Left renal cortex interstitium (tissue), 4 donors: ENCODE measurements at regions not wholly inside any gene's neighbourhood (a gene's known extent, or its start where the extent isn't known, plus 50 kb on each side); places are given as distances from the start of the nearest gene placed in this dataset.
A peak's percentile ranks its signal among the peaks of the same experiment; 100 is the strongest.

Source experiments
- DNase-seq, 4 donors: peaks; one replicate each; pipeline ENCODE4 v3.0.0-alpha.2; 2013; ENCODE audit warnings: low read depth in 4 of 4, low spot score in 2 of 4, missing footprints in 1 of 4

- no peak for DNase-seq
Measured at GRCh38 chr5:175118700-175119309, 325.2 kb downstream of the DRD1 start.

GRCh38 chr5:175116466-175117048 lies 327.4 kb downstream of the DRD1 start:
- DNase-seq: no peak

GRCh38 chr5:175115831-175116230 lies 328.2 kb downstream of the DRD1 start:
- no peak for DNase-seq

GRCh38 chr5:175113947-175114346 lies 330.0 kb downstream of the DRD1 start:
- no peak for DNase-seq

GRCh38 chr5:175109058-175109755 lies 334.8 kb downstream of the DRD1 start:
- no peak for DNase-seq

DNA sequence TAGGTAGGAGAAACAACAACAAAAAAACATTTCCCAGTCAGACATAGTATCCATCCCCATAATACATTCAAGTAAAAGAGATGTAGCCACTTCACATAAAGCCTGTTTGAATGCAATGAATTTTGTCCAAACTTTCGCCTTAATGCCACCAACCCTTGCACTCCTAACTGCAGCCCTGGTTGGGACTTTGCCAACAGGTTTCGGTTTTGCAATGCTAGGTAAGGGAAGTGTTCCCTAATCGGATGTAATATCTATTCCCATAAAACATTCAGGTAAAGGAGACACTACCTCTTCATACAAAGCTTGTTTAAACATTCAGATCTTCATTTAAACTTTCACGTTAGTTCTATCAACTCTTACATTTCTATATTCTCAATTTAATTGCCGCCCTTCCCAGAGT lies 336.1 kb downstream of the DRD1 start:
- no peak for DNase-seq

DNA sequence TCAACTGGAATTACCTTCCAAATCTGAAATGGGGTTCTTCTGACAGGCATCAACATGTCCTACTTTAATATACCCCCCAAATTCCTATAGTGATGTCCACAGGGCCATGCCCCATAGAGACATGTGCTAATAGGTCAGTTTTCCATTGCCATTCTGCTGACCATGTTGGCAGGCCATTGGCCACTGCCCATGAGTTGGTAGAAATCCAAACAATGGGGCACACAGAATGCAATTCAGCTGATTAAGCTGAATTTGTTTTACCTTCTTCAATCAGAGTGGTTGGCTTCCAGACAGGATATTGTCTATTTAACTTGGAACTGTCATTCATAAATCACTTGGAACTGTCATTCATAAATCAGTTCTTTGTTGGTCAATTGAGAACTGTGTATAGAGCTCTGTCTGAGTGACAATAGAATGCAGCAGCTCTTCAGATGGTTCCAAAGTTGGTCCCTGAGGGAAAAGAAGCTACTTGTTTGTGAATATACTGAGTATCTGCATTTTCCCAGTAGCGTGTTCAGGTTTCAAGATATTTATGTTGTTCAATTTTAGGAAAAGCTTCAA lies 336.9 kb downstream of the DRD1 start:
- DNase-seq: no peak

GRCh38 chr5:175104677-175105076 lies 339.3 kb downstream of the DRD1 start:
- peak in 1 of 4 donors; percentile 2 for DNase-seq

DNA sequence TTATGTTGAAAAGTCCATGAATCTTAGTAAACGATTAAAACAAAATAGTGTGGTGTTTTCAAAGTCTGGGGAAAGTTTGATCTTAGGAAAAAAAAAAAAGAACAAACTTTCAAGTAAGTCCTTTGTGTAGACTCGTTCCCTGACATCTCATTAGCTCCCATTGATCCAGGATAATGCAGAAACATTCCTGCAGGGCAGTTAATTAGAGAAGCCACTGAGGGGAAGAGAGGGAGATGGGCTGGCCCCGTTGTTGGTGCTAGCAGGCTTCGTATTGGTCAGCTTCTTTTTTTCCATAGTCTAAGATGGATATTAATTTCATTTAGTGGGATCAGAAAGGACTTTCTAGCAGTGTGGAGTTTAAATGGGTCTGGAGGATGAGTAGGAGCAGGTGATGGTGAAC lies 340.2 kb downstream of the DRD1 start:
- no peak for DNase-seq

- no peak for DNase-seq
Measured at GRCh38 chr5:175102717-175103116, 341.3 kb downstream of the DRD1 start.

GRCh38 chr5:175098301-175098700 lies 345.7 kb downstream of the DRD1 start:
- no peak for DNase-seq

DNA sequence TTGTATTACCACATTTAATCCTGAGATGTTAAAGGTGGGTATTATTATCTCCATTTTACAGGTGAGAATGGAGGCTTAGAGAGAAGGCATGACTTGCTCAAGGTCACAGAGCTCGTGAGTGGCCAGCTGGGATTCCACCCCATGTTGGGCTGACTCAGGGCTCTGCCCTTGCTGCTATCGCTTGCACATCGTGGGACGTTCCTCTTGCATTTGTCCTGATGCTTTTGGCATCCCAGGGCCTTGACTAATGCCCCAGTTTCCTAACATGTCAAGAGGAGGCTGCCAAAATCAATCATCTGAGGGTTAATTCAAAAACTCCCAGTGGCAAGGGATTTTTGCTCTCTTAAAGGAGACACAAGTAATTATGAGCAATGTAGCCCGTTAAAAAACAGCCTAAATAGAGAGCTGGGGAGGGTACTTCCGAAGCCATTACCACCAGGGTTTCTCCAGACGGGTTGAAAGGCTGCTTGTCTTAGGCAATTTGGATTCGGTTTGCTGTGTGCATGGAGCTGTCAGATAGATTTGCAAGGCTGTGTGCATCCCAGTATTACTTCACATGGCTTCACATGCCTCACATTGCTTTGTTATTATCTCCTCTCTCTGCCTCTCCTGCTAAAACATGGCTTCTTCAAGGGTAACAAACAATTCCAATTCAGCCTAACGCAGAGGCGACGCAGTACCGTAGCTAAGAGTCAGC lies 347.4 kb downstream of the DRD1 start:
- no peak for DNase-seq

DNA sequence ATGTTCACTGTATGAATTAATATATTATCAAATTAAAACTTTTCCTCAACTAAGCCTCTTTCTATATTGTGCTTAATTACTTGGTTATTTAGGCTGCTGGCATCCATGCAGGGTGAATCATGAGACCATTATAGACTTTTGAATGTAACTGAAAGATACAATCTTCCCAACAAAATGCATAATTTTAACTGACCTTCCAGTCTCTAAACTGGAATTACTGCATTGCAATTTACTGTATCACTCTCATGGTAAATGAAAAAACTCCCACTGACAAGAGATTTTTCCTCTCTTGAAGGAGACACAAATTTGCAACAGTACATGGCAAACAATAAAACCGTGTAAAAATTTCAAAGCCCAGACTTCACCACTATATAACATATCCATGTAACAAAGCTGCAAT lies 349.5 kb downstream of the DRD1 start:
- no peak for DNase-seq

- no peak for DNase-seq
Measured at GRCh38 chr5:175092691-175093090, 351.3 kb downstream of the DRD1 start.

DNA sequence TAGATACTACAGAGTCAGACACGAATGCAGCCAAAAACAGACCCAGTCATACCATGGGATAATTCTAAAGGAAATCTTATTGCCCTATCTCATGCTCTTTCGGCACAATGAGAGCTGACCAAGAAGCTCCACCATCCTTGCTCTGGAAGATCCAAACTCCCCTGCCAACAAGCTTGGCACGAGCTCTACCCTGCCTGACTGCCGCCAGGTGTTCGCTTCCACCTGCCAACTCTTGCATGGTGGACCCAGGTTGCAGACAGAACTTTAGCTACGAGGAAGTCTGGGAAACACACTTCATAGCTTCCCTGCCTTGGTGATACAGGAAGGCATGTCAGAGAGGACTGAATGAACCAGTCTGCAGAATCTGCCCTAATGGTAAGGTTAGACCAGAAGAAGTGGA lies 355.0 kb downstream of the DRD1 start:
- no peak for DNase-seq

DNA sequence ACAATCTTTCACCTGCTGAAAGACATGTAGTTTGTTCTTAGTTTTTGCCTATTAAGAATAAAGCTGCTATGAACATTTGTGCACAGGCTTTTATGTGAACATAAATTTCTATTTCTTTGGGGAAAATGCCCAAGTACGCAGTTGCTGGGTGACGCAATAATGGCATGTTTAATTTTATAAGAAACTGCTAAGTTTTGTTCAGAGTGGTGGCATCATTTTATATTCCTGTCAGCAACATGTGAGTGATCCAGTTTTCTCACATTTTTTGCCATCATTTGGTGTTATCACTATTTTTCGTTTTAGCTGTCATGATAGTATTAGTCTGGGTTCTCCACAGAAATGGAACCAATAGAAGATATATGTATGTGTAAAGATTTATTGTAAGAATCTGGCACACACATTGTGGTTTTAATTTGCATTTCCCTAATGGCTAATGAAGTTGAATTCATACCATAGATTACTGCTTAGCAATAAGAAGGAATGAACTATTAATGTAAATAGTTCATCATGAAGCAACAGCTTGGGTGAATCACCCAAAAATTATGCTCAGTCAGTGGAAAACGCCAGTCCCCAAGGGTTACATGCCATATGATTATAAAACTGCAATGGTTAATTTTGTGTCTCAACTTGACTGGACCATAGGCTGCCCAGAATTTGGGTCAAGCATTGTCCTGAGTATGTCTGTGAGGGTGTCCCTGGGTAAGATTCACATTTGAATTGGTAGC lies 358.6 kb downstream of the MSX2 start:
- DNase-seq: no peak

DNA sequence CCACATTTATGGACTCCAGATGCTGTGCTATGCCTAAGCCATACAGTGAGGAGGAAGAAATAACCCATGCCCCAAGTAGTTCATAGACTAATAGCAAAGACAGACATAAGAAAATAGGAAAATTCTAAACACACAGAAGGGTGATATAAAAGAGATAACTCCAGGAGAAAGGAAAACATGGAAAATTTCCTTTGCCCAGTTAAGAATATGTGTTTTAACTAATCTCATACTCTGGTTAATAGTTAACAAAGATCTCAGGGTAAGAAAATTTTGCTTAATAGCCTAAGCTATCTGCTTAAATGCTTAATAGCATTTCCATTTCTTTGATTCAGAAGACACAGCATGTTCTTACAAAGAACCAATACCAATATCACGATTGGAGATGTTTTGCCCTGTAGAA lies 358.0 kb downstream of the MSX2 start:
- DNase-seq: no peak

DNA sequence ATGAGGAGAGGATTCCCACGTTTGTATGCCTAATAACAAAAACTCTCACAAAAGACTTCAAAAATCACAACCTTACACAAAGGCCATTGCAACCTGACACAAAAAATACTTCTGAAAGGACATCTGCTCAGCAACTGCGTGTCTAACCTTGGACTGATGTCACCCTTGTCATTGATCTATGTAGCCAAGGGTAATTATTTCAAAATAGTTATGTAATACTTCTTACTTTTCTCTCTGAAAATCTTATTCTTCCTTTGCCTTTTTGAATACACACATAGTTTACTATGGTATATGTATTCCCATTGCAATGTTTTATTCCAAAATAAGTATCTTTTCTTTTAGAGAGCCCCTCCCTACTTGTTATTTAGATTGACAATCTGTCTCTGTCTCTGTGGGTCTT lies 355.3 kb downstream of the MSX2 start:
- DNase-seq: no peak

GRCh38 chr5:175070283-175070682 lies 345.9 kb downstream of the MSX2 start:
- DNase-seq: no peak

DNA sequence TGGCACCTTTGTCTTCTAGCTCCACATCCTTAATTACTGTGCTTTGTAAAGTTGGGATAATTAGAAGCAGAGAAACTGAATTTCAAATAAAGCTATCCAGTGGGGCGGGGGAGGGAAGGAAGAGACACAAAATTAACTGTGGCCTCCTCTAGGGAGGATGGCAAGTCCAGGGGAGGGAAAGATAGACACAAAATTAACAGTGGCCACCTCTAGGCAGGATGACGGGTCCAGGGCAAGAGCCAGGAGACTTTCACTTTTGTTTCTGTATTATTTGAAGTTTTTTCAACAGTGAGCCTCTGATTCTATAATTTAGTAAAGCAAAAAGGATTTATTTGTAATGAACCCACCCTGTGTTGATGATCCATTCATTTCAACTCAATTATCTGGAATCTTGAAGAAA lies 335.9 kb downstream of the MSX2 start:
- peak in 1 of 4 donors; percentile 5 for DNase-seq
